Breast epithelium (tissue), 3 donors: ENCODE measurements at regions not wholly inside any gene's neighbourhood (a gene's known extent, or its start where the extent isn't known, plus 50 kb on each side); places are given as distances from the start of the nearest gene placed in this dataset.

Source experiments
- POLR2A ChIP-seq: fragments of 450-650 bp; IDR thresholded peaks from one replicate; pipeline ENCODE4 v1.6.1; 2016; ENCODE audit warnings: antibody characterized with exemption, mild to moderate bottlenecking, moderate library complexity
- TF ChIP-seq, protein P1 (sequence below), 3 donors: fragments of 450-650 bp; IDR thresholded peaks; one replicate each; pipeline ENCODE4 v1.5.1; 2016 to 2017; ENCODE audit warnings: antibody characterized with exemption in 3 of 3, mild to moderate bottlenecking in 3 of 3, moderate library complexity in 3 of 3

DNA sequence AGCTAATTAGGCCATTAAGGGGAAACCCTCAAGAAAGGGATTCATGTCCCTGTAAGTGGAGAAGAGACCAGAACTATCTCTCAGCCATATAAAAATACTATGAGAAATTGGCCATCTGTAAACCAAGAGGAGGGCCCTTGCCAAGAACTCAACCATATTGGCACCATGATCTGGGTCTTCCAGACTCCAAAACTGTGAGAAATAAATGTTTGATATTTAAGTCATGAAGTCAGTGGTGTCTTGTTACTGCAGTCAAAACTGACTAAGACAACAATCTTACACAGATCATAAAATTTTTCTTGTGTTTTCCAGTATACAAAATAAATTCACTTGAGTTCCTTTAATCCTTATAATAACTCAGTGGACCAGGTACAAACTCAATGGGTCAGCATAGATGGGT is 589.8 kb upstream of the CDH2 start:
- TF ChIP-seq, protein P1, sequence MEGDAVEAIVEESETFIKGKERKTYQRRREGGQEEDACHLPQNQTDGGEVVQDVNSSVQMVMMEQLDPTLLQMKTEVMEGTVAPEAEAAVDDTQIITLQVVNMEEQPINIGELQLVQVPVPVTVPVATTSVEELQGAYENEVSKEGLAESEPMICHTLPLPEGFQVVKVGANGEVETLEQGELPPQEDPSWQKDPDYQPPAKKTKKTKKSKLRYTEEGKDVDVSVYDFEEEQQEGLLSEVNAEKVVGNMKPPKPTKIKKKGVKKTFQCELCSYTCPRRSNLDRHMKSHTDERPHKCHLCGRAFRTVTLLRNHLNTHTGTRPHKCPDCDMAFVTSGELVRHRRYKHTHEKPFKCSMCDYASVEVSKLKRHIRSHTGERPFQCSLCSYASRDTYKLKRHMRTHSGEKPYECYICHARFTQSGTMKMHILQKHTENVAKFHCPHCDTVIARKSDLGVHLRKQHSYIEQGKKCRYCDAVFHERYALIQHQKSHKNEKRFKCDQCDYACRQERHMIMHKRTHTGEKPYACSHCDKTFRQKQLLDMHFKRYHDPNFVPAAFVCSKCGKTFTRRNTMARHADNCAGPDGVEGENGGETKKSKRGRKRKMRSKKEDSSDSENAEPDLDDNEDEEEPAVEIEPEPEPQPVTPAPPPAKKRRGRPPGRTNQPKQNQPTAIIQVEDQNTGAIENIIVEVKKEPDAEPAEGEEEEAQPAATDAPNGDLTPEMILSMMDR (IDR thresholded peaks at IDR 0.05) = no peak
- no peak for TF ChIP-seq POLR2A
